Left ventricle myocardium inferior (tissue), 1 donor: ENCODE measurements at regions not wholly inside any gene's neighbourhood (a gene's known extent, or its start where the extent isn't known, plus 50 kb on each side); places are given as distances from the start of the nearest gene placed in this dataset.

ENCODE experiments used
- DNase-seq: peaks from one replicate; pipeline ENCODE4 v3.0.0-alpha.2; 2020
- H3K27ac ChIP-seq: fragments of 200-600 bp; replicated peaks from 2 replicates; pipeline ENCODE4 v1.8.0; 2021
- H3K27me3 ChIP-seq: fragments of 200-600 bp; 2 replicates; pipeline ENCODE4 v1.8.0; 2021; ENCODE audit warnings: low read depth
- H3K36me3 ChIP-seq: fragments of 200-600 bp; 2 replicates; pipeline ENCODE4 v1.8.0; 2021
- H3K4me1 ChIP-seq: fragments of 200-600 bp; 2 replicates; pipeline ENCODE4 v1.8.0; 2021
- H3K4me3 ChIP-seq: fragments of 200-600 bp; 2 replicates; pipeline ENCODE4 v1.8.0; 2021; ENCODE audit warnings: mild to moderate bottlenecking, moderate library complexity
- H3K9me3 ChIP-seq: fragments of 200-600 bp; replicated peaks from 2 replicates; pipeline ENCODE4 v1.8.0; 2021
- intact Hi-C: fragments of 100-400 bp; cut with micrococcal nuclease; formaldehyde crosslinking; loops from one replicate; pipeline ENCODE4 v1.11.0; 2022
- TF ChIP-seq, protein P1 (sequence below): fragments of 200-600 bp; IDR thresholded peaks from 2 replicates; pipeline ENCODE4 v1.8.0; 2021; ENCODE audit warnings: antibody characterized with exemption, mild to moderate bottlenecking, borderline replicate concordance
- donor health status: DM: no; HTN: yes; CAD: no; lungs with severe emphysema.

DNA sequence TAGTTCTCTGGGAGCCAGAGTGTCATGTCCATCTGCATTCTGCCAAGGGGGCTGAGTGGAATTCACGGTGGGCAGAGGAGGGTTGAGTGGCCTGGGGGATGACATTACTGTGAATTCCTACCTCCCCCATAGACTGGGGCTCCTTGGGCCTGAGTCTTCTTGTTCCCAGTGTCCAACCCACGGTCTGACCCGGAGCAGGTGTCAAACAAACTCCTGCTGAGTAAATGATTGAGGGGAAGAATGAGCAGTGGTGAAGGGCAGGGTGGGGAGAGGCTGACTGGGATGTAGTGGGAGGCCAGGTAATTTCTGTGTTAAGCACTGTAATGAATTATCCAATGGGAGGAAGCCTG is 597.6 kb downstream of the MATN1 start:
- no peak for DNase-seq
- Histone ChIP-seq H3K4me3 (no peak overlapping the region), H3K36me3 (no peaks in the 10 kb centered on the region), H3K4me1 (peaks cover 13% of the 10 kb centered on the region), H3K27ac (no peak overlapping the region), H3K27me3 (peaks cover 30% of the 10 kb centered on the region), H3K9me3 (peaks cover 6% of the 10 kb centered on the region)
- TF ChIP-seq, protein P1, sequence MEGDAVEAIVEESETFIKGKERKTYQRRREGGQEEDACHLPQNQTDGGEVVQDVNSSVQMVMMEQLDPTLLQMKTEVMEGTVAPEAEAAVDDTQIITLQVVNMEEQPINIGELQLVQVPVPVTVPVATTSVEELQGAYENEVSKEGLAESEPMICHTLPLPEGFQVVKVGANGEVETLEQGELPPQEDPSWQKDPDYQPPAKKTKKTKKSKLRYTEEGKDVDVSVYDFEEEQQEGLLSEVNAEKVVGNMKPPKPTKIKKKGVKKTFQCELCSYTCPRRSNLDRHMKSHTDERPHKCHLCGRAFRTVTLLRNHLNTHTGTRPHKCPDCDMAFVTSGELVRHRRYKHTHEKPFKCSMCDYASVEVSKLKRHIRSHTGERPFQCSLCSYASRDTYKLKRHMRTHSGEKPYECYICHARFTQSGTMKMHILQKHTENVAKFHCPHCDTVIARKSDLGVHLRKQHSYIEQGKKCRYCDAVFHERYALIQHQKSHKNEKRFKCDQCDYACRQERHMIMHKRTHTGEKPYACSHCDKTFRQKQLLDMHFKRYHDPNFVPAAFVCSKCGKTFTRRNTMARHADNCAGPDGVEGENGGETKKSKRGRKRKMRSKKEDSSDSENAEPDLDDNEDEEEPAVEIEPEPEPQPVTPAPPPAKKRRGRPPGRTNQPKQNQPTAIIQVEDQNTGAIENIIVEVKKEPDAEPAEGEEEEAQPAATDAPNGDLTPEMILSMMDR: no peak
- intact Hi-C loops: no loop called here

DNA sequence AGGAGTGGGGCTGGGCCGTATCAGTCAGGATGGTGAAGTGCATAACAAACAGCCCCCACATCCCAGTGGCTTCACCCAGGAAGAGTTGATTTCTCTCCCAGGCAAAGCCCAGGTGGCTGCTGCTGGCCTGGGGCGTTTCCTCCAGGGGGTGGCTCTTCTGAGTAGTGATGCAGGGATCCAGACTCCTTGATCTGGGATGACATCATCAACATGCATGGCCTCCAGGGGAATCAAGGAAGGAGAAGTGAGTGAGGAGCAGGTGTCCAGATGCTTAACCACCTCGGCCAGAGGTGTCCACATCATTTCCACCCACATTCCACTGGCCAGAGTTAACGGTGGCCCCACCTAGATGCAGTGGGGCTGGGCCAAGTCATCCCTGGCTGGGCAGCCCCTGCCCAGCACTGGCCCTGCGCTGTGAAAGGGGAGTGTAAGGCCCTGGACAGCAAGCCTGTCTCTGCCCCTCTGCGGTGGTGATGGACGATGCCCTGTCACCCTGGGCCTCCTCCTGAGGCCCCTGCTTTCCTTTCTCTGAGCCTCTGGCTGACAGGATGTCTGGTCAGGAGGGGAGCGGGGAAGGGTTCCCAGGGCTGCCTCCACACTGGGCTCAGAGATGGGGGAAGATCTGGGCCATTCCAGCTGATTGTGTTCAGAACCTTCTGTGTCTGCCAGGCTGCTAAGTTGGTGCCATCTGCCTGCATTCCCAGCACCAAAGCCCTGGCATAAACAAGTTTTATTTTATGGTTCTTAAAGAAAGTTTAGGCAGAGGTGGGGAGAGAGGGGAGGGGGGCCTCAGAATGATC is 598.2 kb downstream of the MATN1 start:
- Histone ChIP-seq H3K9me3 (peaks cover 6% of the 10 kb centered on the region), H3K36me3 (no peaks in the 10 kb centered on the region), H3K27ac (no peak overlapping the region), H3K4me3 (no peak overlapping the region), H3K27me3 (peaks cover 25% of the 10 kb centered on the region), H3K4me1 (peaks cover 13% of the 10 kb centered on the region)
- TF ChIP-seq, protein P1: no peak
- intact Hi-C loops: no loop called here
- DNase-seq: no peak

DNA sequence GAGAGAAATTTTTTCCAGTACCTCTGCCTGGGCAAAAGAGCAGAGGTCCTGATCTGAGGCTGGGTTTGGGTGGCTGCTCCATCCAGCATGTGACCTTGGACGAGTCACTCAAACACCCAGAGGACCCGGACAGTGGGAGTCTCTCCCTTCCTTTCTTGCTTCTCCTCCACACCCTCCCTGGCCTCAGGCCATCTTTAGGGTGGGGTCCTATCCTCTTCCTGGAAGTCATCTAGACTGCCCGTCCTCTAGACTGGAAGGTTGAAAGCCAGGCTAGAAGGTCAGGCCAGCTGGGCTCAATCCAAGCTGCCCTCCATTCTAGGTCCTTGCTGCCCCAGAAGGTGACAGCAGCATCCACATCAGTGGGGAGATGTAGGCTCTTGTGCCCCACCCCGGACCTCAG is 599.5 kb downstream of the MATN1 start:
- peak overlapping the region; percentile 27 for H3K27ac ChIP-seq
- H3K9me3 ChIP-seq: peaks cover 6% of the 10 kb centered on the region
- DNase-seq: peak; percentile 51

DNA sequence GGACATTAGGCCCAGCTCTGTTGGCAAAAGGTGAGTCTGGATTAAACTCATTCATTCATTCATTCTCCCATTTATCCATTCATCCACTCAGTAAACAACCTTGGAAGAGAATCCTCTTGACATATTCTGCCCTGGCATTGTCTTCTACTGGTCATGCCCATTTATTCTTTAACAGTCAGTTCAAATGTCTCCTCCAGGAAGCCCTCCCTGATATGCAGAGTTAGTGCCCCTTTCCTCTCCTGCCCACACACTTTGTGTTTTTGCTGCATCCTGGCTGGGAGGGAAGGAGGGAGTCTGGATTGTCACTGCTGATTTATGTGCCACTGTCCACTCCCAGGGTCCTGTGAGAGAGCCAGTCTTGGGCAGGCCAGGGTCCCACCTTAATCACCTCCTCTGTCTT is 600.3 kb downstream of the MATN1 start:
- TF ChIP-seq, protein P1: no peak
- intact Hi-C loops: no loop called here

More for the DNA sequence above, 599.5 kb downstream of the MATN1 start:
- Histone ChIP-seq H3K27me3 (peaks cover 19% of the 10 kb centered on the region), H3K36me3 (no peaks in the 10 kb centered on the region), H3K4me1 (peaks cover 16% of the 10 kb centered on the region), H3K4me3 (no peak overlapping the region)
- intact Hi-C loops: no loop called here
- TF ChIP-seq, protein P1: no peak

DNA sequence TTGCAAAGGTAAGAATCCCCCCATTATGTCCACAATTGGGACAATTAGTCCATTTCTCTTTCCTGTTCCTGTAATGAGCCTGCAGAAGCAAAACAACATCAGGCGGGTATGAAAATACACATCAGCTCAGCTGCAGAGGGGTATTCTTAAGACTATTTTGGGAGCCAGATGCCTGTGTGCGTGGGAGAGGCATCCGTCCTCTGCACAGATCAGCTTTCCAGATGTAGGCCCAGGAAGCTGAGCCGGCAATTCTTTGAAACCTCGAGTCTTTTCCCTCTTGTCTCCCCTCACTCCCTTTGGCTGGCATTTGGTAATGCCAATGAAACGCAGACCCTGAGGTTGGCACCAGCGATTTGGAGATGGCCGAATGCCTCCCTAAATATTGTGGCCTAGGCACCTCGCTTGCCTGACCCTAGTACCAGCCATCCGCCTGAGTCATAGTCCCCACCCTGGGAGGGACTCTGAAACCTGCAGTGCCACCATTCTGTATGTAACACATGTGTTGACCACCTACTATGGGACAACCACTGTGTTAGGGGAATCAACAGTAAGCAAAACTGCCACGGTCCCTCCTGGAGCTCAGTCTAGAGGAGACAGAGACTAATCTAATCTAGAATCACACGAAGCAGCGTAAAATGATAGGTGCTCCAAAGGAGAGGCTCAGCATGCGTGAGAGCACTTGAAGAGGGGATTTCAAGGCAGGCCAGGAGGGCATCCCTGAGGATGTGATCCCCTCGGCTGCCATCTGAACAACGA is 603.0 kb downstream of the MATN1 start:
- intact Hi-C loops: no loop called here
- H3K4me1 ChIP-seq: peaks cover 16% of the 10 kb centered on the region

More for the DNA sequence above, 600.3 kb downstream of the MATN1 start:
- Histone ChIP-seq H3K9me3 (peaks cover 6% of the 10 kb centered on the region), H3K27ac (peak overlapping the region; percentile 27), H3K4me1 (peaks cover 16% of the 10 kb centered on the region), H3K4me3 (no peak overlapping the region), H3K27me3 (peaks cover 23% of the 10 kb centered on the region), H3K36me3 (no peaks in the 10 kb centered on the region)
- no peak for DNase-seq

More for the DNA sequence above, 603.0 kb downstream of the MATN1 start:
- Histone ChIP-seq H3K4me3 (no peak overlapping the region), H3K36me3 (no peaks in the 10 kb centered on the region), H3K27ac (no peak overlapping the region), H3K9me3 (no peaks in the 10 kb centered on the region), H3K27me3 (peaks cover 42% of the 10 kb centered on the region)
- no peak for DNase-seq
- TF ChIP-seq, protein P1: no peak
